ENCODE measurements at regions not wholly inside any gene's neighbourhood (a gene's known extent, or its start where the extent isn't known, plus 50 kb on each side); places are given as distances from the start of the nearest gene placed in this dataset.

DNA sequence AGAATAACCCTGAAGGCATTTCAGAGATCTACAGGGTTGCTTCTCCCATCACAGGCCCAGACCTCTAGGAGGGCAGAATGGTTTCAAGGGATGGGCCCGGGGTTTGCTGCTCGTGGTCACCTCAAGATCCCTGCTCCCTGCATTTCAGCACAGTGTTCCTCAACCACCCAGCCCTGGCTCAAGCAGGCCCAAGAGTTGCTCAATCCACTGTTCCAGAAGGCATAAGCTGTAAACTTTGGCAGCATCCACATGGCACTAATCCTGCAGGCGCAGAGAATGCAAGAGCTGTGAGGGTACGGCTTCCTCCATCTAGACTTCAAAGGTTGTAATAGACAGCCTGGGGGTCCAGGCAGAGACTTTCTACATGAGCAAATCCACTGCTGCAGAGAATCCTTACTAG lies 225.0 kb upstream of the UBASH3B start:
- Histone ChIP-seq H3K36me3 (ENCODE audit: control insufficient read depth in 5 of 5, insufficient read depth in 5 of 5, low read length in 5 of 5) (no peaks in the 10 kb centered on the region), H3K27me3 (ENCODE audit: control insufficient read depth in 5 of 5, insufficient read depth in 4 of 5, low read length in 5 of 5) (no peaks in the 10 kb centered on the region), H3K27ac (ENCODE audit: low read depth, low read length) (no peak overlapping the region), H3K4me3 (ENCODE audit: low read depth in 1 of 5, low read length in 5 of 5) (no peak overlapping the region), H3K4me1 (ENCODE audit: control insufficient read depth in 5 of 5, insufficient read depth in 5 of 5, low read length in 5 of 5) (peaks cover 0 to 9% (median 0%) of the 10 kb centered on the region in 5 donors), H3K9ac (ENCODE audit: low read length in 5 of 5) (no peak overlapping the region), H3K9me3 (ENCODE audit: control insufficient read depth in 5 of 5, low read length in 5 of 5) (no peaks in the 10 kb centered on the region)

DNA sequence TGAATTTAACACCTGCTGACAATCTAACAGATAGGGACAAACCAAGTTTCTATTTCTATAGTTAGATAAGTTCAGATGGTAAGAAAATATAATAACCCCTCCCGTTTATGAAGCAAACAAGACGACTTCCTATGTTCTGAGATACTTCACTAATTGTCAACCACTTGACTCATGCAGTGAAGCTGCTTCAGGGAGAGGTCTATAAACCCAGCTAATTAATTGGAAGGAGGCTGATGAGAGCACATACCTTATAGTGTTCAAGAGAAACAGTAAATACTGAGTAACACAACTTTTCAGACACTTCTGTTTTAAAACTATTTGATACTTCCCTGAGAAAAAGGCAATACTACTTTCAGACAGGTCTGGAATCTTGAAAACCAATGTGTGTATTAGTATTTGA lies 229.4 kb upstream of the UBASH3B start:
- Histone ChIP-seq H3K4me3 (ENCODE audit: low read depth in 1 of 5, low read length in 5 of 5) (no peak overlapping the region), H3K36me3 (ENCODE audit: control insufficient read depth in 5 of 5, insufficient read depth in 5 of 5, low read length in 5 of 5) (no peaks in the 10 kb centered on the region), H3K9ac (ENCODE audit: low read length in 5 of 5) (no peak overlapping the region), H3K27ac (ENCODE audit: low read depth, low read length) (no peak overlapping the region), H3K4me1 (ENCODE audit: control insufficient read depth in 5 of 5, insufficient read depth in 5 of 5, low read length in 5 of 5) (peaks cover 0 to 9% (median 0%) of the 10 kb centered on the region in 5 donors), H3K9me3 (ENCODE audit: control insufficient read depth in 5 of 5, low read length in 5 of 5) (no peaks in the 10 kb centered on the region), H3K27me3 (ENCODE audit: control insufficient read depth in 5 of 5, insufficient read depth in 4 of 5, low read length in 5 of 5) (no peaks in the 10 kb centered on the region)

DNA sequence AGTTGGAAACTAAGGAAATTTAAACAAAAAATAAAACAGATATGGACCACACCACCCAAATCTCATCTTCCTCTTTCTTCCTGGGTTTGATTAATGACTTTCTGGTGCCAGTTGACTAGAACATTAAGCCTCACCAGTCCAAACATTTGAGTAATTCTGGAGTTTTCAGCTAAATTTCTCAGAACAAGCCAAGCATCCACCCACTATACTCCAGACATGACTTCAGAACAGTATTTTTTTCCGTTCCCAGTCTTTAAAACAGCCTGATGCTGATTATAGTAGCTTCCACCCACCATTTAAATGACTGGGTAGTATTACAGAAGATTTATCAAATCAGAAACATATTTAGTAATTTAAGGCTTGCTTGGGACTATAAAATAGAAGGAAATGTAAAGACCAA lies 230.9 kb upstream of the UBASH3B start:
- Histone ChIP-seq H3K36me3 (ENCODE audit: control insufficient read depth in 5 of 5, insufficient read depth in 5 of 5, low read length in 5 of 5) (no peaks in the 10 kb centered on the region), H3K9me3 (ENCODE audit: control insufficient read depth in 5 of 5, low read length in 5 of 5) (no peaks in the 10 kb centered on the region), H3K27me3 (ENCODE audit: control insufficient read depth in 5 of 5, insufficient read depth in 4 of 5, low read length in 5 of 5) (no peaks in the 10 kb centered on the region), H3K27ac (ENCODE audit: low read depth, low read length) (no peak overlapping the region), H3K4me3 (ENCODE audit: low read depth in 1 of 5, low read length in 5 of 5) (no peak overlapping the region), H3K4me1 (ENCODE audit: control insufficient read depth in 5 of 5, insufficient read depth in 5 of 5, low read length in 5 of 5) (no peaks in the 10 kb centered on the region), H3K9ac (ENCODE audit: low read length in 5 of 5) (no peak overlapping the region)

DNA sequence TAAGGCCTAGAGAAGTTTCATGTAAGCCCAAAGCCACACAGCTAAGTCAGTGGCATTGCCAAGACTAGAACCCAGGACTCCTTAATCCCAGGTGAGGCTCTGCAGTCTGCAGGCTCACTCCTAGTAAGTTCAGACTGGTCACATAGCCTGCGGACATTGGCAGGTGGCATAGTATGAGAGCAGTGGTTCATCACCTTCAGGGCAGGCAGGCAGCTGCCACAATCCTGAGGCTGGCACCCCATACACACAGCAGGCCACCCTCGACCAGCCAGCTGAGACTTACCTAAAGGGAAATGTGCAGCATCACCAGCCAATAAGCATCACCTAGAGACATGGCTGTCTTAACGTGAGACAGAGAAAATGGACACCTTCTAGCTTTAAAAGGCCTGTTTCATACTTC lies 231.6 kb upstream of the UBASH3B start:
- H3K27me3 ChIP-seq (ENCODE audit: control insufficient read depth in 5 of 5, insufficient read depth in 4 of 5, low read length in 5 of 5): no peaks in the 10 kb centered on the region
- no peak overlapping the region for H3K4me3 ChIP-seq (ENCODE audit: low read depth in 1 of 5, low read length in 5 of 5)
- H3K27ac ChIP-seq (ENCODE audit: low read depth, low read length): no peak overlapping the region
- H3K36me3 ChIP-seq (ENCODE audit: control insufficient read depth in 5 of 5, insufficient read depth in 5 of 5, low read length in 5 of 5): no peaks in the 10 kb centered on the region
- no peaks in the 10 kb centered on the region for H3K9me3 ChIP-seq (ENCODE audit: control insufficient read depth in 5 of 5, low read length in 5 of 5)
- H3K9ac ChIP-seq (ENCODE audit: low read length in 5 of 5): no peak overlapping the region
- no peaks in the 10 kb centered on the region for H3K4me1 ChIP-seq (ENCODE audit: control insufficient read depth in 5 of 5, insufficient read depth in 5 of 5, low read length in 5 of 5)

DNA sequence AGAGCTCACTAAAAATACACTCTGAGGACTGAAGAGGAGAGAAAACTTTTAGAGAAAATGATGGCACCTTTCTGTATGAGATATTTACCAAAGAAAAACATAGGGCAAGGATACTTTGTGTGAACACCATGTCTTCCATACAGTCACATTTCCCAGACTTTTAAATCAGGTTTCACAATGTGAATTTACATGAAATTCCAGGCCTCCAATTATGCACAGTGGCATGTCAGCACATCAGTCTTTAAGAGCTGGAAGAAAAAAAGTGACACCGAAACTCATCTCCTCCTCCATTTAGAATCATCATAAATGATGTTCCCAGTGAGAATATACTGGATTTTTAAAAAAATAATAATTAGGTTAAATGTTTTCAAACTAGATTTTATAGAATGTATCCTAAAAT lies 232.2 kb upstream of the UBASH3B start:
- no peak overlapping the region for H3K4me3 ChIP-seq (ENCODE audit: low read depth in 1 of 5, low read length in 5 of 5)
- no peak overlapping the region for H3K27ac ChIP-seq (ENCODE audit: low read depth, low read length)
- H3K27me3 ChIP-seq (ENCODE audit: control insufficient read depth in 5 of 5, insufficient read depth in 4 of 5, low read length in 5 of 5): no peaks in the 10 kb centered on the region
- no peaks in the 10 kb centered on the region for H3K9me3 ChIP-seq (ENCODE audit: control insufficient read depth in 5 of 5, low read length in 5 of 5)
- no peaks in the 10 kb centered on the region for H3K36me3 ChIP-seq (ENCODE audit: control insufficient read depth in 5 of 5, insufficient read depth in 5 of 5, low read length in 5 of 5)
- H3K9ac ChIP-seq (ENCODE audit: low read length in 5 of 5): no peak overlapping the region
- no peaks in the 10 kb centered on the region for H3K4me1 ChIP-seq (ENCODE audit: control insufficient read depth in 5 of 5, insufficient read depth in 5 of 5, low read length in 5 of 5)

DNA sequence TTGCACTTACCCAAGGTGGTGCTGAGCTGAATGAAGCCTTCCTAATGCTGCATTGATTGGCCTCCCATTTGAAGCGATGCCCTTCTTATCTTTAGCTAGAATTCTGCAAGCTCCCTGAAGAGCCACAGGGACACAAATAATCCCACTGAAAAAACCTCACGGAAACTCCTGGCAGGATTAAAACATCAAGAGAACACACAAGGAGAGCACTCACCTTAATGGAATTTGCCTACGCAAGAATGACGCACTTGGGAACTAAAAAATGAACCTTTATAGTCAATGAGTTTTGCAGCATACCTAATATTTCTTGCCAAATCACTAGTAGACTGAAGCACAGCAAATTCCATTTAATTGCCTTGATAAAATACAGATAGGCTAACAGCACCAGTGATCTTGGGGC lies 232.8 kb upstream of the UBASH3B start:
- no peaks in the 10 kb centered on the region for H3K4me1 ChIP-seq (ENCODE audit: control insufficient read depth in 5 of 5, insufficient read depth in 5 of 5, low read length in 5 of 5)
- no peaks in the 10 kb centered on the region for H3K27me3 ChIP-seq (ENCODE audit: control insufficient read depth in 5 of 5, insufficient read depth in 4 of 5, low read length in 5 of 5)
- H3K27ac ChIP-seq (ENCODE audit: low read depth, low read length): no peak overlapping the region
- H3K4me3 ChIP-seq (ENCODE audit: low read depth in 1 of 5, low read length in 5 of 5): no peak overlapping the region
- no peak overlapping the region for H3K9ac ChIP-seq (ENCODE audit: low read length in 5 of 5)
- H3K36me3 ChIP-seq (ENCODE audit: control insufficient read depth in 5 of 5, insufficient read depth in 5 of 5, low read length in 5 of 5): no peaks in the 10 kb centered on the region
- H3K9me3 ChIP-seq (ENCODE audit: control insufficient read depth in 5 of 5, low read length in 5 of 5): no peaks in the 10 kb centered on the region

DNA sequence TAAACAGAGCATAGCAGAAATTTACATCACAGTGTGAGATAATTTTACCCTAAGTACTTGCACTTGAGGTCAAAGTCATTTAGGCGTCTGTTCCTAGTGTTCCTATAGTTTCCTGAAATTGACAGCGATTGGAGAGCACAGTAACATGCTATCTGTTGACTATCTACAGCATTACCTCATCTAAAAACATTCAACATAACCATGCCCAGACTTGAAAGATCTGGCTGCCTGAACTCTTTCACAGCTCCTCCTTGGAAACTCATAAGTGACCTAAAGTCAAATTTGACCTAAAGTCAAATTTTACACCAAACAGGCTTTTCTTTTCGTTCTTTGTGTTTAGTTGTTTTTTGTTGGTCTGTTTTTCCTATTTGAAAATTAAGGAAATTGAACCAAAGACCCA lies 233.8 kb upstream of the UBASH3B start:
- H3K36me3 ChIP-seq (ENCODE audit: control insufficient read depth in 5 of 5, insufficient read depth in 5 of 5, low read length in 5 of 5): no peaks in the 10 kb centered on the region
- H3K27me3 ChIP-seq (ENCODE audit: control insufficient read depth in 5 of 5, insufficient read depth in 4 of 5, low read length in 5 of 5): no peaks in the 10 kb centered on the region
- no peaks in the 10 kb centered on the region for H3K9me3 ChIP-seq (ENCODE audit: control insufficient read depth in 5 of 5, low read length in 5 of 5)

DNA sequence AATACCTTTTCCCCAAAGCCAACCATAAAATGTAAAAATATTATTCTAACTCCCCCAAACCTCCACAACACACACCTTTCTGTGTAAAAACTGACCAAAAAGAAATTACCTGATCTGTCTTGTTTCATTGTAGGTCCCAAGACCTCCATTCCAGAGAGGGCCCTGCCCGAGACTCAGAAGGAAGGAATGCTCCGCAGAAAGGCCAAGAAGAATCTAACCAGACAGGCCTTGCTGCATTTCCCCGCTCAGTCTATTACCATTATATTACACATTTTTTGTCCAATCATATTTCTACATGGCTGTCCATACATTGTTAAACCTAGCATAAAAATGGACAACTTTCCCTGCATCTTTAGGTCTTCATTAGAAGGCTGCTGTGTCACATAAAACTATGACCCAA lies 237.5 kb upstream of the UBASH3B start:
- Histone ChIP-seq H3K27me3 (ENCODE audit: control insufficient read depth in 5 of 5, insufficient read depth in 4 of 5, low read length in 5 of 5) (no peaks in the 10 kb centered on the region), H3K27ac (ENCODE audit: low read depth, low read length) (no peak overlapping the region), H3K4me3 (ENCODE audit: low read depth in 1 of 5, low read length in 5 of 5) (no peak overlapping the region), H3K36me3 (ENCODE audit: control insufficient read depth in 5 of 5, insufficient read depth in 5 of 5, low read length in 5 of 5) (no peaks in the 10 kb centered on the region), H3K4me1 (ENCODE audit: control insufficient read depth in 5 of 5, insufficient read depth in 5 of 5, low read length in 5 of 5) (no peaks in the 10 kb centered on the region), H3K9ac (ENCODE audit: low read length in 5 of 5) (no peak overlapping the region), H3K9me3 (ENCODE audit: control insufficient read depth in 5 of 5, low read length in 5 of 5) (peaks cover 4 to 12% (median 11%) of the 10 kb centered on the region in 5 donors)

More for the DNA sequence above, 233.8 kb upstream of the UBASH3B start:
- H3K27ac ChIP-seq (ENCODE audit: low read depth, low read length): no peak overlapping the region
- no peaks in the 10 kb centered on the region for H3K4me1 ChIP-seq (ENCODE audit: control insufficient read depth in 5 of 5, insufficient read depth in 5 of 5, low read length in 5 of 5)
- H3K9ac ChIP-seq (ENCODE audit: low read length in 5 of 5): no peak overlapping the region
- no peak overlapping the region for H3K4me3 ChIP-seq (ENCODE audit: low read depth in 1 of 5, low read length in 5 of 5)

DNA sequence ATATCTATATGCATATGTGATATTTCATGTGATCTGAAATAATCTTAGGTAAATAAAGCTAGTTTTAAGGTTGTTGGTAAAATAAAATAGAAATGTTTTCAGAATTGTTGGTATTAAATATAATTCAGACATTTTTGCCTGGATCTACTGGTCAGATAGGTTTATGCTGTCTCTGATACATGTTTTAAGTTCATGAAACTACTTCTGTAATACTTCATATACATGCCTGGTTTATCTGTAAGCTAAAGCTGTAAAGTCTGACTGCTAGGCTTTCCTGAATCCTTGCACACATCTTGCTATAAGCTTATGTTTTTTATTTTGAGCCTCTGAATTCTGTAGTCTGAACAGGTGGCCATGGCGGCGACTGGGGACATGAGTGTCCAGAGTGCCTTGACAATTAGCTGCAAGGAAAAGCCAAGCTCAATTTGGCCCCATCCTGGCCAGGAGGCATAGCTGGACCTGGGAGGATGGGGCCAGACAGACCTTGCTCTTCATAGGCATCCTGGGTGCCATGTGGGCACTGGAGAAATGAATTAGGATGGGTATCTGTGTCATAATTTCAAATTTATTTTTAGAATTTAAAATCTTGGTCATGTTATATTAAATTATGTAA lies 241.0 kb upstream of the UBASH3B start:
- no peaks in the 10 kb centered on the region for H3K36me3 ChIP-seq (ENCODE audit: control insufficient read depth in 5 of 5, insufficient read depth in 5 of 5, low read length in 5 of 5)
- no peaks in the 10 kb centered on the region for H3K4me1 ChIP-seq (ENCODE audit: control insufficient read depth in 5 of 5, insufficient read depth in 5 of 5, low read length in 5 of 5)
- H3K27ac ChIP-seq (ENCODE audit: low read depth, low read length): no peak overlapping the region
- no peak overlapping the region for H3K9ac ChIP-seq (ENCODE audit: low read length in 5 of 5)
- H3K27me3 ChIP-seq (ENCODE audit: control insufficient read depth in 5 of 5, insufficient read depth in 4 of 5, low read length in 5 of 5): no peaks in the 10 kb centered on the region
- H3K4me3 ChIP-seq (ENCODE audit: low read depth in 1 of 5, low read length in 5 of 5): no peak overlapping the region
- peaks cover 4 to 14% (median 11%) of the 10 kb centered on the region in 5 donors for H3K9me3 ChIP-seq (ENCODE audit: control insufficient read depth in 5 of 5, low read length in 5 of 5)

DNA sequence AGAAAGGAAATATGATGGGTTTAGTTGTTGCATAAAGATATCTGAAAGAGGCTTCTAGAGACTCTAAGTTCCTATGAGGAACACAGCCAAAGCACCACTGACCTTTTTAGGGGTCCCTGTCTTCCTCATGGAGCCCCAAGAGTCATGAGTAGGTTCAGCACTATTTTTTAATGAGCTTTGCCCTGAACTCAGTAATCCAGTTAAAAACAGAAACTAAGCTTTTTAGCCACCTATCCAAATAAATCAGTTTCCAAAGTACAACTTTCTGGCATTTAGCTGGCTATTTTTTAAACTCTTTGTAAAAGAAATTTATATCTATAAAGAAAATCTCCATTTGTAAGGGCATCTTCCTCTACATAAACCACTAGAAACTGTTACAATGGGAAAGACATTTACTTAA lies 241.8 kb upstream of the UBASH3B start:
- Histone ChIP-seq H3K9ac (ENCODE audit: low read length in 5 of 5) (no peak overlapping the region), H3K4me1 (ENCODE audit: control insufficient read depth in 5 of 5, insufficient read depth in 5 of 5, low read length in 5 of 5) (no peaks in the 10 kb centered on the region), H3K27ac (ENCODE audit: low read depth, low read length) (no peak overlapping the region), H3K9me3 (ENCODE audit: control insufficient read depth in 5 of 5, low read length in 5 of 5) (peaks cover 4 to 14% (median 11%) of the 10 kb centered on the region in 5 donors), H3K36me3 (ENCODE audit: control insufficient read depth in 5 of 5, insufficient read depth in 5 of 5, low read length in 5 of 5) (no peaks in the 10 kb centered on the region), H3K27me3 (ENCODE audit: control insufficient read depth in 5 of 5, insufficient read depth in 4 of 5, low read length in 5 of 5) (no peaks in the 10 kb centered on the region), H3K4me3 (ENCODE audit: low read depth in 1 of 5, low read length in 5 of 5) (no peak overlapping the region)

DNA sequence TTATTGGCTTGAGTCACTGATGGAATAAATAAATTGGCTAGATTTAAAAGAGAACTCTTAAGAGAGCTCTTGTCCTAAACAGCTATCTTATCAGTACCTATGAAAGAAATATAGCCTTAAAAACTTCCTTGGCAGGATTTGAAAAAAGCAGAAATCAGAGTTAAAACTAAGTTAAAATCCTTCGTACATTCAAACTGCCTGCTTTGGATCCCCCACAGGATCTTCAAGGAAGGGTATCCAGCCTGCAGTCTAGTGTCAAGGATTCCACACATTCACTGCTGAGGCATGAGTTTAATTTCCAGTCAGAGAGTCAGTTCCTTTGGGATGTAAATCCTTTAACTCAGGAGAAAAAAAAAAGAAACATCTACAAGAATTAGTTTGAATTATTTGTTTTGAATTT lies 242.9 kb upstream of the UBASH3B start:
- Histone ChIP-seq H3K9ac (ENCODE audit: low read length in 5 of 5) (no peak overlapping the region), H3K27ac (ENCODE audit: low read depth, low read length) (no peak overlapping the region), H3K4me3 (ENCODE audit: low read depth in 1 of 5, low read length in 5 of 5) (no peak overlapping the region), H3K4me1 (ENCODE audit: control insufficient read depth in 5 of 5, insufficient read depth in 5 of 5, low read length in 5 of 5) (no peaks in the 10 kb centered on the region), H3K9me3 (ENCODE audit: control insufficient read depth in 5 of 5, low read length in 5 of 5) (peaks cover 4 to 14% (median 11%) of the 10 kb centered on the region in 5 donors), H3K27me3 (ENCODE audit: control insufficient read depth in 5 of 5, insufficient read depth in 4 of 5, low read length in 5 of 5) (no peaks in the 10 kb centered on the region), H3K36me3 (ENCODE audit: control insufficient read depth in 5 of 5, insufficient read depth in 5 of 5, low read length in 5 of 5) (no peaks in the 10 kb centered on the region)
